GM19467 (cell line): ENCODE measurements at regions not wholly inside any gene's neighbourhood (a gene's known extent, or its start where the extent isn't known, plus 50 kb on each side); places are given as distances from the start of the nearest gene placed in this dataset.
"Not testable (repeated sequence)": the region's sequence is repeated elsewhere in the genome, so short reads cannot be mapped to it uniquely, and the experiment has no call there.

Experiments
- ATAC-seq: cut with Tn5 transposase; IDR thresholded peaks from one replicate; pipeline ENCODE4 v1.9.1; 2021; ENCODE audit warnings: mild to moderate bottlenecking, moderate library complexity; ENCODE audit not compliant: unreplicated experiment

DNA sequence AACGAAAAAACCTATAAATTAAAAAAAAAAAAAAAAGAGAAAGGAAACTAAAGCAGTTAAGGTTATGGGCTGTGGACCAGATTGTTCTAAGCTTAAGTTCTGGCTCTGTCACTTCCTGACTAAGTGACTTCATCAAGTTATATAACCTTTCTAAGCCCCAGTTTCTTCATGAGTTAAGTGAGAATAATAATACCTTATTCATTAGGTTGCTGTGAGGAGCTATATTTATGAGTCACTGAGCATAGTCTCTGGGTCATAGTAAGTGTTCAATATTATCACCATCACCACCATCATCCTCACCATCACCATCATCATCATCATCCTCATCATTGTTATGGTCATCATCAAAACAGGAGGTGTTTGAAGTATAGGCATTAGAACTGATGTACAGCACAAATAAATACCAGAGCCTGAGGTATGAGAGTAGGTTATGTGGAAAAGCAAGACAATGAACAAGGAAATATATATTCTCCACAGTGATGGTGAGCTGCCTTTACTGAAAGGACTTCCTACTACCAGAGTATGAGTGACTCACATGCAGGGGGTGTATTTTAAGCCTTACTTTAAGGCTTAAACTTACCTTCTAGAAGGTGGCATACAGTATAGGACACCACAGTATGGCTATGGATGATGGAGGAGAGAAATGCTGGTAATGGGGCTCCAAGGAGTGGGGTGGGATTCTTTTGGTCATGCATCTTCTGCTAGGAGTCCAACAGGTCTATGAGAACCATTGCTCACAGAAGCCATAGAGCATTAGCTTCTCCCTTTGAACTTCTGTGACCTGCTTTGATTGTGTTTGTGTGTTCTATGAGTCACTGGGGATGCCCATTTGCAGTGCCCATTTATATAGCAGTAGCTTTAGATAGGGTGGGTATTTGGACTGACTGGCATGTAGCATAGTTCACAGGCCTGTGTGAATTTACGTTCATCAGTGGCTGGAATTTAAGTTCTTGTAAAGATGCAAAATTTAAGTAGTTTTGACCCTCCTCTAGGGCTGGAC is 104.4 kb downstream of the KLF5 start:
- ATAC-seq = no peak

DNA sequence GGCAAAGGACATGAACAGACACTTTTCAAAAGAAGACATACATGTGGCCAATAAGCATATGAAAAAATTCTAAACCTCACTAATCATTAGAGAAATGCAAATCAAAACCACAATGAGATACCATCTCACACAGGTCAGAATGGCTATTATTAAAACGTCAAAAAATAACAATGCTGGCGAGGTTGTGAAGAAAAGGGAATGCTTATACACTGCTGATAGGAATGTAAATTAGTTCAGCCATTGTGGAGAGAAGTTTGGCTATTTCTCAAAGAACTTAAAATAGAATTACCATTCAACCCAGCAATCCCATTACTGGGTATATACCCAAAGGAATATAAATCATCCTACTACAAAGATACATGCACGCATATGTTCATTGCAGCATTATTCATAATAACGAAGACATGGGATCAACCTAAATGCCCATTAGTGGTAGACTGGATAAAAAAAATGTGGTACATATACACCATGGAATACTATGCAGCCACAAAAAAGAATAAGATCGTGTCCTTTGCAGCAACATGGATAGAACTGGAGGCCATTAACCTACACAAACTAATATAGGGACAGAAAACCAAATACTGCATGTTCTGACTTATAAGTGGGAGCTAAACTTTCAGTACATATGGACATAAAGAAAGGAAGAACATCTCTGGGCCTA is 101.7 kb downstream of the KLF5 start:
- not testable (repeated sequence) for ATAC-seq

DNA sequence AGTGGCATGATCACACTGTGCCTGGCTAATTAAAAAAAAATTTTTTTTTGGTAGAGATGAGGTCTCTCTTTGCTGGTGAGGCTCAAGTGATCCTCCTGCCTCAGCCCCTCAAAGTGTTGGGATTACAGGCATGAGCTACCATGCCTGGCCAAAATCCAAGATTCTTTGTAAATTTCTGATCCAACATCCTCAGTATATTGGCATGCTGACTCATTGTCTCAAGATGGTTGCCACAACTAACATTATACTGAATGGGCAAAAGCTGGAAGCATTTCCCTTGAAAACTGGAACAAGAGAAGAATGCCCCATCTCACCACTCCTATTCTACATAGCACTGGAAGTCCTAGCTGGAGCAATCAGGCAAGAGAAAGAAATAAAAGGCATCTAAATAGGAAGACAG is 100.0 kb downstream of the KLF5 start:
- no peak for ATAC-seq

DNA sequence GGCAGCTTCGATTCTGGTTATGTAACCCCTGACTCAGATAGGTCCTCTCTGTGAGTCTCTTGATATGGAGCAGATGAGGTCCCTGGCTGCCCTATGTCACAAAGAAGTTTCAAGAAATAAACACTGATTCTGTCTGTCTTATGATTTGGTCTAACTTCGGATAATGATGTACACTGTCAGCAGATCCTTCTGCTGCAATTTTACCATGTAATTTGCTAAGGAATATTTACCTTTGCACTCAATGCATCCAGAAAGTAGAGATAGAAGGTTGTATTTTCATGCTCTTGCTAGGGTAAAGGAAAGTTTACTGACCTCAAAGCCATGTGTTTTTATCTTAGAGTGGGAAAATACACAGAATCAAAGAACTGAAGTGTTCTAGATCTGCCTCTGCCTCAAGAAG is 98.2 kb downstream of the KLF5 start:
- no peak for ATAC-seq

DNA sequence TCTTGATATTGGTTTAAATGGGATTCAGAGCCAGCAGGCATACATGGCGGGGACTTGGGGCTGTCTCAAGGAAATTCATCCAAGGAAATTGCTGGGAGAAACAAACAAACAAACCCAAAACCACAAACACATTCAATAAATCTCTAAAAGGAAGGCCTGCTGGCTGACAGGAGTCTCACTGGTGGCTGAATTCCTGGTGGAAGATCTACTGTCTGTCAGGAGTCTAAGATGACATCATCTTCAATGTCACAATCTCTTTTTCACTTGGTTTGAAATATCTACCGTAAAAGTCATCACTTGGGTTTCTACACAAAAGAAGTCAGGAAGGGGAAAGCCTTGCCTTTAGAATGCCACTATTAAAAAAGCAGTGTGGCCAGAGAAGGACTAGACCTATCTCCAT is 87.9 kb downstream of the KLF5 start:
- ATAC-seq = no peak

- ATAC-seq = no peak
Measured at GRCh38 chr13:73142071-73142470, 83.3 kb downstream of the KLF5 start.

- ATAC-seq = no peak
Measured at GRCh38 chr13:73141292-73141771, 82.5 kb downstream of the KLF5 start.

DNA sequence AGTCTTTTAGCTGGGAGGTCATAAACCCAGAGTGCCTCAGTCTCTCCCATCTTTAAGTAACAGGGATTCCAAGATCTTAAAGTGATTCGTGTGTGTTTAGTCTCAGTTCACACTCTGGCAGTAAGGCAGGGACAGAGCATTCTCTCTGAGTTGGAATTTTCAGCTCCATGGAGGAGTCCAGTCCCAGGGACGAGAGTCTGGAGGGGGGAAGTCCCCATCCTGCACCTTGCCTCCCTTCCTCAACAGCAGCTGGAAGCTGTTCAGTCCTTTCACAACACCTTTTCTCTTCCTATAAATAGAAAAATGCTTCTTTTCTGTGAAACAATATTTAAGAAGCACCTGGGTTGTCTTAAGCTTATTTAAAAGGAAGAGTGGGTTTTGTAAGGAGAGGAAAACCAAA is 82.0 kb downstream of the KLF5 start:
- no peak for ATAC-seq

- no peak for ATAC-seq
Measured at GRCh38 chr13:73138638-73139491, 80.1 kb downstream of the KLF5 start.

DNA sequence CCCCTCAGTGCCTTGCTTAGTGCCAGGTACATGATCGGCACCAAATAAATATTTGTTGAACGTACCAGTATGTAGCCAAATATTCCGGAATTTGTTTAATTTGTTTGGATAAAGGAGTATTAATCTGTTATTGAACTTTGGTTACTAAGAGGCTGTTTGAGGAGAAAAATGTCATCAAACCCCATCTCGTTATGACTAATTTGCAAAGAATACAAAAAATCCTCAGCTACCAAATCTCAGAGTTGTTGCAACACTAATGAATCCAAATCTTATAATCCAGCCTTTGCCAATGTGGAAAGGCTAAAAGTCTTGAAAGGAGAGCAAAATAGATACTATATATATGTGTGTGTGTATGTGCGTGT is 79.5 kb downstream of the KLF5 start:
- ATAC-seq = no peak

DNA sequence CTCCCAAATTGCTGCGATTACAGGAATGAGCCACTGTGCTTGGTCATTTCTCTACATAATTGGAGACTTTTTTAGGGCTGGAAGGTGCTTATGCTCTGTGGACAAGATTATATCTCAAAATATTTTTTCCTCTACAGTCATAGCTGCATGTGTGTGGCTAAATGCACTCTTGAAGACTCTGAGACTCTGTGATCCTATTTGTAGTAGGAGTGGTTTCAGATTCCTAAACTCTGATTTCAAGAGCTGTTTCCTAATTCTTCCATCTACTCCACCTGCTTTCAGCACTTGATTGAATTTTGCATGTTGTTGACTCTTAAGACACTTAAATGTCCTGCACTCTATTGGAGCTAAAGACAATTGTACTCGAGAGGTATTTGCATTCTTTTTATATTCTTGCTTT is 78.0 kb downstream of the KLF5 start:
- no peak for ATAC-seq

DNA sequence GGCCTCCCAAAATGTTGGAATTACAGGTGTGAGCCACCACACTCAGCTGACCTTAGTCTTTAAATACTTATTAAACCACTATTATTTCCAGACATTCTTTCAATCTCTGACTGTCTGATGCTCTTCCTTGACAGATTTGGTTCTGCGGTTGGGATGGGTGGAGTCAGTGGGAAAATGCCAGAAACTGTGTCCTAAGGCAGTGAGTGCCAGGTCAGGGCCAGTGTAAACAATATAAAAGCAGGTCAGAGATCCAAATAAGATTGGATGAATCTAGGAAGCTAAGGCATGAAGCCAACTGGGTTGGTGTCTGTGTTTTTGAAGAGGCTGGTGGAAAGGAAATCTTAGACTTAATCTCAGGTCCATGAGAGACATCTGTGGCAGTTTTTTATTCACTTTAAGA is 74.7 kb downstream of the KLF5 start:
- ATAC-seq = no peak

DNA sequence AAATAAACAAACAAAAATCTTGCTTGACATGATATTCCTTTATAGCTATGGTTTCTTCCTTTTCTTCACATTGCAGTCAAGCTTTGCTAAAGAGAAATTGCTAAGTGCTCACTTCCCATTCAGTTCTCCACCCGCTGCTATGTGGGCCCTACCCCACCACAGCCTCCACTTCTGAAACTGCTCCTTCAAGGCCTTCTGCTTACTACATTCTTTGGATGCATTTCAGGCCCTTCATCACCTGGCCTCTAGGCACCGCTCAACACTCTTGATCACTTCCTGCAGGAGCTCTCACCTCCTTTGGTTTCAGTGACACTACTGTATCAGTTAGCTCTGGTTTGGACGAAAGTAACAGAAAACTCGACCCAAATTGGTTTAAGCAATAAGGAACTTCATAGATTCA is 72.4 kb downstream of the KLF5 start:
- no peak for ATAC-seq

DNA sequence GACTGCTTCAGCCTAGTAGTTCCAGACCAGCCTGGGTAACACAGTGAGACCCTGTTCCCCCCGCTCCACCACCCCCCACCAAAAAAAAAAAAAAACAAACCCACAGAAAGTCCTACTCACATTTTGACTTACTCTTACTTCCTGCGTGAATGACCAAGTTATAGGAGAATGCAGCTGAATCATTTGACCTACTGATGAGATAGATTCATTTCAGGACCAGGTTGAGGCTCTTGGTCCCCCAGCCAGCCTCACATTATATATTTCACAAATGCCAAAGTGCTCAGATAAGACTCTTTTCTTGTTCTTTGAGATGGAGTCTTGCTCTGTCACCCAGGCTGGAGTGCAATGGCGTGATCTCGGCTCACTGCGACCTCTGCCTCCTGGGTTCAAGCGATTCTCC is 70.2 kb downstream of the KLF5 start:
- ATAC-seq = no peak
